AG04449 (cell line): ENCODE measurements at regions not wholly inside any gene's neighbourhood (a gene's known extent, or its start where the extent isn't known, plus 50 kb on each side); places are given as distances from the start of the nearest gene placed in this dataset.

Experiments used
- CTCF ChIA-PET: fragments of 350-600 bp; formaldehyde crosslinking; extraction: SDS; loops from one replicate; lab custom pipeline; 2021; ENCODE audit warnings: antibody characterized with exemption; lab: Yijun Ruan, JAX
- POLR2A ChIA-PET: fragments of 400-600, 350-600 bp; formaldehyde crosslinking; extraction: SDS; loops from one replicate; lab custom pipeline; 2020; ENCODE audit warnings: antibody characterized with exemption, inconsistent platforms; lab: Yijun Ruan, JAX
- DNase-seq: peaks from one replicate; pipeline ENCODE4 v3.0.0-alpha.2; 2010; ENCODE audit warnings: low read depth, low spot score
- H3K4me3 ChIP-seq: 2 replicates; pipeline ENCODE4 v1.5.1; 2011; ENCODE audit warnings: low read depth, mild to moderate bottlenecking, control low read depth, low read length
- CTCF ChIP-seq: IDR thresholded peaks from one replicate; pipeline ENCODE4 v1.5.1; 2011; ENCODE audit warnings: mild to moderate bottlenecking, moderate library complexity, low read length, control low read depth, inconsistent platforms; ENCODE audit not compliant: insufficient read depth; ENCODE audit errors: missing control alignments

- no peak for TF ChIP-seq CTCF
- no peak for DNase-seq
- ChIA-PET CTCF (no interaction called here), POLR2A (no interaction called here)
- H3K4me3 ChIP-seq, result no peak overlapping the region
Measured at GRCh38 chr2:58620896-58621295, 379.8 kb upstream of the FANCL start.

- DNase-seq, result no peak
- POLR2A ChIA-PET, result no interaction called here
- CTCF ChIA-PET, result no interaction called here
- no peak overlapping the region for H3K4me3 ChIP-seq
- no peak for TF ChIP-seq CTCF
Measured at GRCh38 chr2:58620093-58620492, 379.0 kb upstream of the FANCL start.

- ChIA-PET POLR2A (no interaction called here), CTCF (no interaction called here)
- TF ChIP-seq CTCF, result no peak
- no peak overlapping the region for H3K4me3 ChIP-seq
- no peak for DNase-seq
Measured at GRCh38 chr2:58616961-58617360, 375.8 kb upstream of the FANCL start.

GRCh38 chr2:58614219-58614618, 373.1 kb upstream of the FANCL start:
- POLR2A ChIA-PET, result no interaction called here
- DNase-seq, result no peak
- no peak overlapping the region for H3K4me3 ChIP-seq
- CTCF ChIA-PET, result no interaction called here
- TF ChIP-seq CTCF, result no peak

- no peak for DNase-seq
- no peak overlapping the region for H3K4me3 ChIP-seq
- CTCF ChIA-PET, result no interaction called here
- POLR2A ChIA-PET, result no interaction called here
- TF ChIP-seq CTCF, result no peak
Measured at GRCh38 chr2:58612973-58613372, 371.8 kb upstream of the FANCL start.

GRCh38 chr2:58609326-58609725, 368.2 kb upstream of the FANCL start:
- DNase-seq, result no peak
- no peak for TF ChIP-seq CTCF
- POLR2A ChIA-PET, result no interaction called here
- H3K4me3 ChIP-seq, result no peak overlapping the region
- CTCF ChIA-PET, result no interaction called here
